Kidney epithelial cell (primary cell): ENCODE measurements at regions not wholly inside any gene's neighbourhood (a gene's known extent, or its start where the extent isn't known, plus 50 kb on each side); places are given as distances from the start of the nearest gene placed in this dataset.

Source experiments
- DNase-seq: peaks from one replicate; pipeline ENCODE4 v3.0.0-alpha.2; 2010; ENCODE audit warnings: low read depth
- H3K27me3 ChIP-seq: 2 replicates; pipeline ENCODE4 v1.6.0; 2011; ENCODE audit warnings: low read length; ENCODE audit not compliant: control insufficient read depth, insufficient read depth
- H3K36me3 ChIP-seq: 2 replicates; pipeline ENCODE4 v1.5.1; 2011; ENCODE audit warnings: low read length; ENCODE audit not compliant: control insufficient read depth, insufficient read depth
- H3K4me3 ChIP-seq: 2 replicates; pipeline ENCODE4 v1.5.1; 2011; ENCODE audit warnings: low read depth, mild to moderate bottlenecking, control low read depth, low read length
- CTCF ChIP-seq: IDR thresholded peaks from 2 replicates; pipeline ENCODE4 v1.5.1; 2011; ENCODE audit warnings: mild to moderate bottlenecking, moderate library complexity, low read length, control low read depth, inconsistent platforms; ENCODE audit not compliant: insufficient read depth, poor library complexity, severe bottlenecking

- no peaks in the 10 kb centered on the region for H3K36me3 ChIP-seq
- no peak overlapping the region for H3K4me3 ChIP-seq
- no peaks in the 10 kb centered on the region for H3K27me3 ChIP-seq
- DNase-seq, result peak; percentile 91
- no peak for TF ChIP-seq CTCF
These were observed 301.4 kb upstream of the AADAT start for GRCh38 chr4:170391066-170391740.

- no peaks in the 10 kb centered on the region for H3K36me3 ChIP-seq
- DNase-seq, result no peak
- no peak overlapping the region for H3K4me3 ChIP-seq
- no peaks in the 10 kb centered on the region for H3K27me3 ChIP-seq
- no peak for TF ChIP-seq CTCF
These were observed 299.7 kb upstream of the AADAT start for GRCh38 chr4:170389411-170389810.

- Histone ChIP-seq H3K36me3 (no peaks in the 10 kb centered on the region), H3K4me3 (no peak overlapping the region), H3K27me3 (no peaks in the 10 kb centered on the region)
- no peak for DNase-seq
- TF ChIP-seq CTCF, result no peak
These were observed 298.5 kb upstream of the AADAT start for GRCh38 chr4:170388255-170388654.

GRCh38 chr4:170386971-170387370 lies 297.2 kb upstream of the AADAT start:
- no peak for TF ChIP-seq CTCF
- H3K4me3 ChIP-seq, result no peak overlapping the region
- DNase-seq, result no peak
- no peaks in the 10 kb centered on the region for H3K36me3 ChIP-seq
- no peaks in the 10 kb centered on the region for H3K27me3 ChIP-seq

- no peak for DNase-seq
- no peak for TF ChIP-seq CTCF
- Histone ChIP-seq H3K36me3 (no peaks in the 10 kb centered on the region), H3K27me3 (no peaks in the 10 kb centered on the region), H3K4me3 (no peak overlapping the region)
These were observed 296.8 kb upstream of the AADAT start for GRCh38 chr4:170386511-170386910.

- H3K27me3 ChIP-seq, result no peaks in the 10 kb centered on the region
- no peak for DNase-seq
- no peaks in the 10 kb centered on the region for H3K36me3 ChIP-seq
- H3K4me3 ChIP-seq, result no peak overlapping the region
- TF ChIP-seq CTCF, result peak; percentile 54
These were observed 285.0 kb upstream of the AADAT start for GRCh38 chr4:170374770-170375169.
